ENCODE measurements at regions not wholly inside any gene's neighbourhood (a gene's known extent, or its start where the extent isn't known, plus 50 kb on each side); places are given as distances from the start of the nearest gene placed in this dataset.

GRCh38 chr1:238226810-238227209 lies 336.1 kb upstream of the ZP4 start:
- H3K27ac Mint-ChIP-seq (ENCODE audit: unreplicated experiment): no peak overlapping the region
- no peaks in the 10 kb centered on the region for H3K9me3 ChIP-seq (ENCODE audit: insufficient read depth, low read depth, low read length)
- no peak for FAIRE-seq

DNA sequence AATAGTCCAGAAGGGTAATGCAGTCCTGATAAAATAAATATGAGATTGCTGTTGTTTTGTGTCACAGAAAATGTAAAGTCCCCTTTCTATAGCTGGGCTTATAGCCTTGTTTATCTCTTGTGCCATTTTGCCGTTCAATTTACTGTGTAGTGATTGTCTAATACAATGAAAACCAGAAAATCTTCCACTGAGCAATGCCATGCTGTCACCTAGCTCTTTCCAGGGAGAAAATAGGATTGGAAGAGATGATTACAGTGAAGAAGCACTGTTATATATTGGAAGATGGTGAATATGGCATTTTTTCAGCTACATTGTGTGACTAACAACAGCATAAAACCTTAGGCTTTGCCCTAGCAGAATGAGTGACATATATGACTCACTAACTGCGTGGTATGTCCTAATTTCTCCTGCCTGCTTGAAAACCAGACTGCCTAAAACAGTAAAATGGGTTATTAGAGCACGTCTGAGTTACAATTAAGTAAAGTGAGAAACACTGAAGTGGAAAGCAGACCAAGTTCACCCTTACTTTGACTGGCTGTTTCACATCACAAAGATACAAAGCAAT lies 332.4 kb upstream of the ZP4 start:
- no peak overlapping the region for H3K9ac ChIP-seq (ENCODE audit: low read length)
- no peak for TF ChIP-seq EZH2 (IDR thresholded peaks at IDR 0.05; ENCODE audit: insufficient read depth, low read length)
- TF ChIP-seq, protein P1, sequence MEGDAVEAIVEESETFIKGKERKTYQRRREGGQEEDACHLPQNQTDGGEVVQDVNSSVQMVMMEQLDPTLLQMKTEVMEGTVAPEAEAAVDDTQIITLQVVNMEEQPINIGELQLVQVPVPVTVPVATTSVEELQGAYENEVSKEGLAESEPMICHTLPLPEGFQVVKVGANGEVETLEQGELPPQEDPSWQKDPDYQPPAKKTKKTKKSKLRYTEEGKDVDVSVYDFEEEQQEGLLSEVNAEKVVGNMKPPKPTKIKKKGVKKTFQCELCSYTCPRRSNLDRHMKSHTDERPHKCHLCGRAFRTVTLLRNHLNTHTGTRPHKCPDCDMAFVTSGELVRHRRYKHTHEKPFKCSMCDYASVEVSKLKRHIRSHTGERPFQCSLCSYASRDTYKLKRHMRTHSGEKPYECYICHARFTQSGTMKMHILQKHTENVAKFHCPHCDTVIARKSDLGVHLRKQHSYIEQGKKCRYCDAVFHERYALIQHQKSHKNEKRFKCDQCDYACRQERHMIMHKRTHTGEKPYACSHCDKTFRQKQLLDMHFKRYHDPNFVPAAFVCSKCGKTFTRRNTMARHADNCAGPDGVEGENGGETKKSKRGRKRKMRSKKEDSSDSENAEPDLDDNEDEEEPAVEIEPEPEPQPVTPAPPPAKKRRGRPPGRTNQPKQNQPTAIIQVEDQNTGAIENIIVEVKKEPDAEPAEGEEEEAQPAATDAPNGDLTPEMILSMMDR (IDR thresholded peaks at IDR 0.05; ENCODE audit: insufficient read depth, low read depth, low read length): no peak
- H3K27ac ChIP-seq (ENCODE audit: low read depth, low read length): no peak overlapping the region
- H3K4me3 ChIP-seq (ENCODE audit: insufficient read depth, low read depth, low read length): no peak overlapping the region
- peaks cover 1% of the 10 kb centered on the region for H3K9me3 Mint-ChIP-seq (ENCODE audit: unreplicated experiment)
- H3K27me3 Mint-ChIP-seq (ENCODE audit: low read depth, unreplicated experiment): peaks cover 2% of the 10 kb centered on the region
- H3K9me3 ChIP-seq (ENCODE audit: insufficient read depth, low read depth, low read length): no peaks in the 10 kb centered on the region
- DNase-seq (ENCODE audit: low read depth) (peak; percentile 65), FAIRE-seq (no peak)
- H3K4me3 Mint-ChIP-seq (ENCODE audit: unreplicated experiment): no peak overlapping the region
- no peaks in the 10 kb centered on the region for H3K4me1 ChIP-seq (ENCODE audit: insufficient read depth, low read length)
- H3K36me3 ChIP-seq (ENCODE audit: insufficient read depth, low read length): no peaks in the 10 kb centered on the region
- H3K27me3 ChIP-seq (ENCODE audit: insufficient read depth, low read length): no peaks in the 10 kb centered on the region
- no peaks in the 10 kb centered on the region for H4K20me1 ChIP-seq (ENCODE audit: insufficient read depth, low read length)
- H3K4me1 Mint-ChIP-seq (ENCODE audit: low read depth, unreplicated experiment): peaks cover 15% of the 10 kb centered on the region
- H3K4me2 ChIP-seq (ENCODE audit: low read length): no peak overlapping the region
- H2AFZ ChIP-seq (ENCODE audit: low read depth, low read length): no peak overlapping the region
- H3K27ac Mint-ChIP-seq (ENCODE audit: unreplicated experiment): peak overlapping the region; percentile 21
- no peaks in the 10 kb centered on the region for H3K36me3 Mint-ChIP-seq (ENCODE audit: low read depth, unreplicated experiment)
- H3K79me2 ChIP-seq (ENCODE audit: insufficient read depth, low read length): no peaks in the 10 kb centered on the region

More at GRCh38 chr1:238226810-238227209, 336.1 kb upstream of the ZP4 start:
- Histone ChIP-seq H3K4me3 (ENCODE audit: insufficient read depth, low read depth, low read length) (no peak overlapping the region), H3K4me2 (ENCODE audit: low read length) (no peak overlapping the region), H3K79me2 (ENCODE audit: insufficient read depth, low read length) (no peaks in the 10 kb centered on the region), H4K20me1 (ENCODE audit: insufficient read depth, low read length) (no peaks in the 10 kb centered on the region), H3K9ac (ENCODE audit: low read length) (no peak overlapping the region), H3K27ac (ENCODE audit: low read depth, low read length) (no peak overlapping the region), H3K27me3 (ENCODE audit: insufficient read depth, low read length) (no peaks in the 10 kb centered on the region), H3K36me3 (ENCODE audit: insufficient read depth, low read length) (no peaks in the 10 kb centered on the region), H2AFZ (ENCODE audit: low read depth, low read length) (no peak overlapping the region), H3K4me1 (ENCODE audit: insufficient read depth, low read length) (no peaks in the 10 kb centered on the region)
- Mint-ChIP-seq H3K36me3 (ENCODE audit: low read depth, unreplicated experiment) (no peaks in the 10 kb centered on the region), H3K4me1 (ENCODE audit: low read depth, unreplicated experiment) (peaks cover 15% of the 10 kb centered on the region), H3K9me3 (ENCODE audit: unreplicated experiment) (peaks cover 1% of the 10 kb centered on the region), H3K27me3 (ENCODE audit: low read depth, unreplicated experiment) (no peaks in the 10 kb centered on the region), H3K4me3 (ENCODE audit: unreplicated experiment) (no peak overlapping the region)
- DNase-seq (ENCODE audit: low read depth): no peak
- TF ChIP-seq, protein P1 (IDR thresholded peaks at IDR 0.05; ENCODE audit: insufficient read depth, low read depth, low read length): no peak
- no peak for TF ChIP-seq EZH2 (IDR thresholded peaks at IDR 0.05; ENCODE audit: insufficient read depth, low read length)

DNA sequence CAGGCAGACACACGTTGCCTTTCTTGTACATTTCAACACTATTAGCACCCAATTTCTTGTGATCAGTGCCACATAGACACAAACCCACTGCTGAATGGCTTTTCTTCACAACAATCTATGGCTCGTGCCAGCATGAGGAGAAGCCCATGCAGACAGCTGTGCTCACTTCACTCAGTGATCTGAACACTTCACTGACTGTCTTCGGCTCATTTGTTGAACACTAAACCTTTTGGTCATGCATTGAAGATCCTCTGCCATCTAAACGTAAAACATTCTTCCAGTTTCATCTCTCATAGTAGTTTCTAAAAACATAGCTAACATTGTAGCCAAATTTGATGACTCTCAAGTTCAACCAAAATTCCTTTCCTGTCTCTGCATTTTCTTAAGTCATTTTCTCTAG lies 331.0 kb upstream of the ZP4 start:
- Histone ChIP-seq H3K4me2 (ENCODE audit: low read length) (no peak overlapping the region), H3K79me2 (ENCODE audit: insufficient read depth, low read length) (no peaks in the 10 kb centered on the region), H3K27ac (ENCODE audit: low read depth, low read length) (no peak overlapping the region), H3K4me3 (ENCODE audit: insufficient read depth, low read depth, low read length) (no peak overlapping the region), H3K9me3 (ENCODE audit: insufficient read depth, low read depth, low read length) (no peaks in the 10 kb centered on the region), H2AFZ (ENCODE audit: low read depth, low read length) (no peak overlapping the region), H4K20me1 (ENCODE audit: insufficient read depth, low read length) (no peaks in the 10 kb centered on the region), H3K36me3 (ENCODE audit: insufficient read depth, low read length) (no peaks in the 10 kb centered on the region), H3K27me3 (ENCODE audit: insufficient read depth, low read length) (no peaks in the 10 kb centered on the region), H3K9ac (ENCODE audit: low read length) (no peak overlapping the region), H3K4me1 (ENCODE audit: insufficient read depth, low read length) (no peaks in the 10 kb centered on the region)
- TF ChIP-seq, protein P1 (IDR thresholded peaks at IDR 0.05; ENCODE audit: insufficient read depth, low read depth, low read length): no peak
- Mint-ChIP-seq H3K27me3 (ENCODE audit: low read depth, unreplicated experiment) (peaks cover 2% of the 10 kb centered on the region), H3K27ac (ENCODE audit: unreplicated experiment) (no peak overlapping the region), H3K4me1 (ENCODE audit: low read depth, unreplicated experiment) (peaks cover 15% of the 10 kb centered on the region), H3K36me3 (ENCODE audit: low read depth, unreplicated experiment) (no peaks in the 10 kb centered on the region), H3K9me3 (ENCODE audit: unreplicated experiment) (peaks cover 1% of the 10 kb centered on the region), H3K4me3 (ENCODE audit: unreplicated experiment) (no peak overlapping the region)
- FAIRE-seq (no peak), DNase-seq (ENCODE audit: low read depth) (no peak)

Measured in astrocyte (in vitro differentiated cells and primary cell).